Mucosa of stomach (tissue), 1 donor: ENCODE measurements at regions not wholly inside any gene's neighbourhood (a gene's known extent, or its start where the extent isn't known, plus 50 kb on each side); places are given as distances from the start of the nearest gene placed in this dataset.

Experiments
- H3K27me3 ChIP-seq: one replicate; pipeline ENCODE4 v1.7.0; 2013; ENCODE audit warnings: mild to moderate bottlenecking, low read length; ENCODE audit not compliant: control insufficient read depth, insufficient read depth
- H3K36me3 ChIP-seq: one replicate; pipeline ENCODE4 v1.7.0; 2013; ENCODE audit warnings: low read length; ENCODE audit not compliant: control insufficient read depth, insufficient read depth
- H3K4me1 ChIP-seq: one replicate; pipeline ENCODE4 v1.7.0; 2013; ENCODE audit warnings: mild to moderate bottlenecking, low read length; ENCODE audit not compliant: control insufficient read depth, insufficient read depth
- H3K4me3 ChIP-seq: one replicate; pipeline ENCODE4 v1.7.0; 2013; ENCODE audit warnings: low read length
- H3K9ac ChIP-seq: one replicate; pipeline ENCODE4 v1.7.0; 2013; ENCODE audit warnings: mild to moderate bottlenecking, low read length, moderate library complexity
- H3K9me3 ChIP-seq: one replicate; pipeline ENCODE4 v1.7.0; 2013; ENCODE audit warnings: mild to moderate bottlenecking, low read length, moderate library complexity; ENCODE audit not compliant: control insufficient read depth
- donor health status: Pancreatic carcinoma.

DNA sequence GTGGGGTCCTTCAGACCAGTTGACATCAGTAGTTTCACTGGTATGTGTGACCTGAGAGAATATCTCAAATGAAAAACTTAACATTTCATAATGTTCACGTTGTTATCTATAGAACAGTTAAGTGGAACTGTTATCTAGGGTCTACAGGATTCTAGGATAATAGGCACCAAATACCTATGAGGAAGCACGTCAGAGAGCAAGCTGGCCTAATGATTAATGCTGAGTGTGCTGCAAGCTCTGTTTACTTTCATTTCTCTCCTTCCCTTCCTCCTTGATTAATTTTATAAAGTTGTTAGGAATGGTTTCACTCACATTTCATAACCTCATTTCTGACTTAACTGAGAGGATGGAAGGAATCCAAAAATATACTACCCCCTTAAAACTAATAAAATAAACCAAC is 362.5 kb upstream of the ZNF717 start:
- no peak overlapping the region for H3K4me3 ChIP-seq
- H3K9me3 ChIP-seq = no peaks in the 10 kb centered on the region
- H3K36me3 ChIP-seq = no peaks in the 10 kb centered on the region
- H3K9ac ChIP-seq = no peak overlapping the region
- no peaks in the 10 kb centered on the region for H3K27me3 ChIP-seq
- no peaks in the 10 kb centered on the region for H3K4me1 ChIP-seq

DNA sequence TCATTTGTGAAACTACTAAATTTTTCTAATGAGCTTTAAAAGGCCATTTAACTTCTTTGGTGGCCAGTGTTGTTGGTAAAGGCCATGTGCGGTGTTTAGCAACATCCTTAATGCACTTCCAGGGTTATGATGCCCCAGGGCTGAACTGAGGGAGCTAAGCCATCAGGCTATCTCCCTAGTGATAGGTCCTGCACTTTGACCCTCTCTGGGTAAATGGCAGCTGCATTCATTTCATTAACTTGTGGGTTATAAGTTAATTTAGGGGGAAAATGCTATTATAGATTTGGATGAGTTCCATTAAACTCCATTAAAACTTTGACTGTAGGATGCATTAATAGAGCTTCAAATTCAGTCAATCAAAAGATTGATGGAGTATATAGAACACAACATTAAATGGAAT is 366.7 kb upstream of the ZNF717 start:
- H3K9ac ChIP-seq = no peak overlapping the region
- H3K4me3 ChIP-seq = no peak overlapping the region
- H3K9me3 ChIP-seq = no peaks in the 10 kb centered on the region
- no peaks in the 10 kb centered on the region for H3K36me3 ChIP-seq
- no peaks in the 10 kb centered on the region for H3K27me3 ChIP-seq
- H3K4me1 ChIP-seq = no peaks in the 10 kb centered on the region

DNA sequence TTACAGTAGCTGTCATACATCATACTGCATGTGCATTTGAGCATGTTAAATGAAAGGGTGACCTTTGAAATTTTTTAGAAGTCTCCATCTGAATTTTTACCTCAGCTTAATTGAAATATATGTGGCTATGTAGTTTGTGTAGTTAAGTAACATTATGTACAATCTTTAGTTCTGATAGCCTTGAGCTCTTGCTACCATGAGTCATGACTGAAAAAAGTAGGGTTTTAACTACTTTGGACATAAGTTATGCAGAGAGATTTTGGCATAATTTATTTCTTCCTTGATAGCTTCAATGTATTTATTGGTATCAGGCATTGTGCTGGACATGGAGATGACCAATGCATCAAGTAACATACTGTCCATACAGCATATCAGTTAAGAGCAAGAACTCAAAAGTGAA is 376.5 kb upstream of the ZNF717 start:
- Histone ChIP-seq H3K36me3 (no peaks in the 10 kb centered on the region), H3K4me3 (no peak overlapping the region), H3K27me3 (no peaks in the 10 kb centered on the region), H3K9me3 (no peaks in the 10 kb centered on the region), H3K9ac (no peak overlapping the region), H3K4me1 (no peaks in the 10 kb centered on the region)

DNA sequence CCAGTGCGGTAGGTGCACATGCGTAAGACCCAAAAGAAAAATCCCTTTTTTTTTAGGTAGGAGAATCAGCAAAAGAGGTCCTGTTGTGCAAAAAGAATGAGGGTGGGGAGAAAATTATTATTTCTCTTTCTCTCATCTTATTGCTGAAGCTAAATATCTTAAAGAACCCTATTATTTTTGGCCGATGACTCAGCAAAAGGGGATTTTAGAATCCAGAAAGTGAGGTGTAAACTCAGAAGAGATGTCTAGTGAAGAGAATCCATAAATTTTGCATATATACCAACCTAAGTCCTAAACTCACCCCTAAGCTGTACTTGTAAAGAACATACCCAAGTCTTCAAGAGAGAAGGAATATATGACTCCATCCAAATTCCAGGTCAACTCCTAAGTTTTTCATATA is 386.3 kb upstream of the ZNF717 start:
- Histone ChIP-seq H3K4me1 (no peaks in the 10 kb centered on the region), H3K4me3 (no peak overlapping the region), H3K36me3 (no peaks in the 10 kb centered on the region), H3K27me3 (no peaks in the 10 kb centered on the region), H3K9me3 (no peaks in the 10 kb centered on the region), H3K9ac (no peak overlapping the region)

DNA sequence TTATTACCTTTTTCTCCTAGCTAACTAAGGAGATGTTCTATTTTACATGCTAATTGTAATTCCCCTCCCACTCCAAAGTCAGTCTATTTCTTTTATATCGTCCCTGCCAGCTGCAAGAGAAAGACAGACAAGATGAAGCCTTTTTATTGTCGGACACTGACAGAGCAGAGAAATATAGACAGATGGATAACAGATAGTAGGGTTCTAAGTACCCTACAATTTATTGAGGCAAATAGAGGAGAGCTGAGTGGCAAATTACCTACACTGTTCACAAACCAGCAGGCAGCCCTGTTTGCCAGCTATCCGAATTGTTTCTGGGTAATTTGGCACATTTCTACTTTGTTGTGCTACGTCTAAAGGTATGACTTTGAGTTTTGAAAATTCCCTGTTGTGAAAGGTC is 392.3 kb upstream of the ZNF717 start:
- no peaks in the 10 kb centered on the region for H3K27me3 ChIP-seq
- H3K9me3 ChIP-seq = no peaks in the 10 kb centered on the region
- no peak overlapping the region for H3K9ac ChIP-seq
- no peaks in the 10 kb centered on the region for H3K4me1 ChIP-seq
- H3K4me3 ChIP-seq = no peak overlapping the region
- H3K36me3 ChIP-seq = no peaks in the 10 kb centered on the region

DNA sequence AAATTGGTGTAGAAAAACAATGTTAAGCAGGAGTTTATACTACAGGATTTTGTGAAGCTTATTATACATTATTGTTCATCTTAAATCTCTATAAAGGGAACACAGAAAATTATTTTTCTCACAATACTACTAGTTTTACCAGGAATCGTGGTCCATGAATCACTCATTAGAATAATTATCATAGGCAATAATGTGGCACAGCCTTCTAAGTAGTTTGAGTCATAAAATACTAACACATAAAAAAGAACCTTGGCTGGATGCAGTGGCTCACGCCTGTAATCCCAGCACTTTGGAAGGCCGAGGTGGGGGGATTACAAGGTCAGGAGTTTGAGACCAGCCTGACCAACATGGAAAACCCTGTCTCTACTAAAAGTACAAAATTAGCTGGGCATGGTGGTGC is 393.1 kb upstream of the ZNF717 start:
- no peak overlapping the region for H3K9ac ChIP-seq
- H3K27me3 ChIP-seq = no peaks in the 10 kb centered on the region
- no peaks in the 10 kb centered on the region for H3K9me3 ChIP-seq

DNA sequence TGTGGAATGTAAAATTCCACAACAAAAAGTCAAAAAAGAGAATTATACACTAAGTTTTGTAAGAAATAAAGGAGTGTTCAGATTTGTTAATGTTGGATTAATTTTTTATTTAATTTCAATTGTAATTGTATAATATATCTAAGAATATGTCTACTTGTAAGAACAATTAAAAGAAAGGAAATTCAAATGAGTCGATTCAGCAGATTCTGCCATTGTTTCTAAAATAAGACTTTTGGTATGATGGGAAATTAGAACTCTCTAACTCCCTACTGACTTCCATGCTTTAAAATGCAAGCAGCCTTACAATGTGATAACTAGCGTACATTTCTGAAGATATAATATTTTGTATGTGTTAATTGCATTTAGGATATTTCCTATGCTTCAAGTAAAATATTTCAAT is 395.9 kb upstream of the ZNF717 start:
- H3K27me3 ChIP-seq = no peaks in the 10 kb centered on the region
- no peaks in the 10 kb centered on the region for H3K4me1 ChIP-seq
- H3K36me3 ChIP-seq = no peaks in the 10 kb centered on the region
- no peak overlapping the region for H3K9ac ChIP-seq
- no peak overlapping the region for H3K4me3 ChIP-seq
- no peaks in the 10 kb centered on the region for H3K9me3 ChIP-seq

More for the DNA sequence above, 393.1 kb upstream of the ZNF717 start:
- Histone ChIP-seq H3K36me3 (no peaks in the 10 kb centered on the region), H3K4me3 (no peak overlapping the region), H3K4me1 (no peaks in the 10 kb centered on the region)

DNA sequence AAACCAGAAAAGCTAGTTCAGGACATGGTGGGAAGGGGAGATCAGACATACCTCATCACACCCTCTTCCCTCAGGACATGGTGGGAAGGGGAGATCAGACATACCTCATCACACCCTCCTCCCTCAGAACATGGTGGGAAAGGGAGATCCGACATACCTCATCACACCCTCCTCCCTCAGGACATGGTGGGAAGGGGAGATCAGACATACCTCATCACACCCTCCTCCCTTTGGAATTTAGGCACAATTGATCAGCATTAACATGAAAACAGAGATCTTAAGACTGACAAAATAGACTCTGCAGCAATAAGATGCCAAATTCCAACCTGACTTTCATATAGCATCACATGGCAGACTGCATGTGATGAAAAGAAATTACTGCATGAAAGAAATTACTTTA is 412.7 kb upstream of the ZNF717 start:
- no peaks in the 10 kb centered on the region for H3K9me3 ChIP-seq
- no peak overlapping the region for H3K9ac ChIP-seq
- H3K4me3 ChIP-seq = no peak overlapping the region
- no peaks in the 10 kb centered on the region for H3K36me3 ChIP-seq
- no peaks in the 10 kb centered on the region for H3K27me3 ChIP-seq
- no peaks in the 10 kb centered on the region for H3K4me1 ChIP-seq

DNA sequence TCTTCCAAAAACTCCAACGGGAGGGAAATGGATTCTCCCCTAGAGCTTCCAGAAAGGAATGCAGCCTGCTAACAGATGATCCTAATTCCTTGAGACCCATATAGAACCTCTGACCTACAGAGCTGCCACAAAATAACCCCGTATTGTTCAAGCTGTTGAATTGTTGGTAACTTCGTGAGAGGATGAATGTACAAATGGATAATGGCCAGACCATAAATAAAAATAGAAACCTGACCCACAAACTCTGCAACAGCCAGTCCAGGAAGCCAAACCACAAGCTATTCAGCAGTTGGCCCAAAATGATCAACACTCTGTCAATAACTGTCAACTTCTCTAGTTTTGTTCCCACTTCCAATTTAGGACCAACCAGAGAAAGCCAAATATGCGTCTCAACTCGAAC is 414.0 kb upstream of the ZNF717 start:
- Histone ChIP-seq H3K4me1 (no peaks in the 10 kb centered on the region), H3K9me3 (no peaks in the 10 kb centered on the region), H3K4me3 (no peak overlapping the region), H3K9ac (no peak overlapping the region), H3K36me3 (no peaks in the 10 kb centered on the region), H3K27me3 (no peaks in the 10 kb centered on the region)

DNA sequence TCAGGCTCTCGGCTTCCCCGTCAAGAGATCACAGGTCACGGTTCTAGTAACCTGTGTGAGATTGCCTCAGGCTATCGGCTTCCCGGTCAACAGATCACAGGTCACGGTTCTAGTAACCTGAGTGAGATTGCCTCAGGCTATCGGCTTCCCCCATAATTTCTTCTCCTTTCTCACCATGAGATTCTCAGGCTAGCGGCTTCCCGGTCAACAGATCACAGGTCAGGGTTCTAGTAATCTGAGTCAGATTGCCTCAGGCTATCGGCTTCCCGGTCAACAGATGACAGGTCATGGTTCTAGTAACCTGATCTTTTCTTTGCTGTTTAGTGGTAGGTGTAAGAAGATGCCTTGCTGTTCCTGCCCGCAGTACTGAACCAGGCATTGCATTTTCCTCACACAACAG is 418.2 kb upstream of the ZNF717 start:
- Histone ChIP-seq H3K36me3 (no peaks in the 10 kb centered on the region), H3K9ac (no peak overlapping the region), H3K4me3 (no peak overlapping the region), H3K27me3 (no peaks in the 10 kb centered on the region), H3K9me3 (no peaks in the 10 kb centered on the region), H3K4me1 (no peaks in the 10 kb centered on the region)

DNA sequence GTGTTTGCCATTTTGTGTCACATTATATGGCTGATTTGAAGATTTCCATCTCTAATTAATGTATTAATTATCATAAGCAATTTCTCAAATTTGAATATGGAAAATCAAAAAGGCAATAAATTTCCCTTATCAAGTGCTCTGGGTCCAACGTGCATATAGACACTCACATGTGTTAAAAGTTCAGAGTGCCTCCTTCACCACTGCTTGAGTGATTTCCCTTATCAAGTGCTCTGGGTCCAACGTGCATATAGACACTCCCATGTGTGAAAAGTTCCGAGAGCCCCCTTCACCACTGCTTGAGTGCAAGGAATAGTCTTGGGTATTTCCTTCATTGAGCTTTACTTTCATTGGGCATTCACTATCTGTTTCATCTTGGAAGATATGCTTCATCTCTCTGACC is 421.0 kb upstream of the ZNF717 start:
- no peak overlapping the region for H3K4me3 ChIP-seq
- no peak overlapping the region for H3K9ac ChIP-seq
- H3K4me1 ChIP-seq = no peaks in the 10 kb centered on the region
- H3K36me3 ChIP-seq = no peaks in the 10 kb centered on the region
- no peaks in the 10 kb centered on the region for H3K27me3 ChIP-seq
- H3K9me3 ChIP-seq = no peaks in the 10 kb centered on the region

DNA sequence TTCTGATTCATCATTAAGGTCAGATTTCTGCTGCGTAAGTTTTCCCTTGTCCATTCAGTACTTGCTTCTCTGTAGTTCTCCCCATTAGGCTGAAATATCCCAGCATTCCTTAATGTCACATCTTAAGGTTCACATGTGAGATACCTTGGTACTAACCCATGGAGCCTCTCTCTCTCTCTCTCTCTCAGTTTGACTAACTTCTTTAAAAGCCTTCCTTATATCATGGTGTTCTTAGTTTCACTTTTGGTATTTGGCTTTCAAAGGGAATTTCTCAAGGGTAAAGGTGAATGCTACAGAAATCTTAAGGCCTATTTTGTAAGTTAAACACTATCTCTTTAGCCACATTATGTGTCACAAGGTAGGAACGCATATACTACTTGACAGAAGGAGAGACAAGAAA is 427.3 kb upstream of the ZNF717 start:
- Histone ChIP-seq H3K27me3 (no peaks in the 10 kb centered on the region), H3K4me1 (no peaks in the 10 kb centered on the region), H3K9me3 (no peaks in the 10 kb centered on the region)

DNA sequence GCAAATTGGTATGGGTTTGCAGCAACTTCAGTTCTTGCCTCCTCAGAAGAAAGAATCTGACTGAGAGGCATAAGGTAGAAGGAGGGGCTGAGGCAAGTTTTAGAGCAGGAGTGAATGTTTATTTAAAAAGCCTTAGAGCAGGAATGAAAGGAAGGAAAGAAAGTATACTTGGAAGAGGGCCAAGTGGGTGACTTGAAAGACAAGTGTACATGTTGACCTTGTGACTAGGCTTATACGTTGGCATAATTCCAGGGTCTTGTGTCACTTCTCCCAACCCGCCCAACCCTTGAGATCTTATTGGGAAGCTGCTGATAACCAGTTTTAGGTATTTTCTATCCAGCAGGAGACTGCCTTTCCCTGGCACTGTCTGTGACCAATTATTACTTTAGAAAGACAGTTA is 436.9 kb upstream of the ZNF717 start:
- H3K4me1 ChIP-seq = peaks cover 14% of the 10 kb centered on the region
- H3K27me3 ChIP-seq = no peaks in the 10 kb centered on the region
- H3K9ac ChIP-seq = no peak overlapping the region
- H3K4me3 ChIP-seq = no peak overlapping the region
- no peaks in the 10 kb centered on the region for H3K36me3 ChIP-seq
- no peaks in the 10 kb centered on the region for H3K9me3 ChIP-seq

More for the DNA sequence above, 427.3 kb upstream of the ZNF717 start:
- no peaks in the 10 kb centered on the region for H3K36me3 ChIP-seq
- H3K9ac ChIP-seq = no peak overlapping the region
- no peak overlapping the region for H3K4me3 ChIP-seq
